ENCODE measurements at regions not wholly inside any gene's neighbourhood (a gene's known extent, or its start where the extent isn't known, plus 50 kb on each side); places are given as distances from the start of the nearest gene placed in this dataset.
A peak's percentile ranks its signal among the peaks of the same experiment; 100 is the strongest.

DNA sequence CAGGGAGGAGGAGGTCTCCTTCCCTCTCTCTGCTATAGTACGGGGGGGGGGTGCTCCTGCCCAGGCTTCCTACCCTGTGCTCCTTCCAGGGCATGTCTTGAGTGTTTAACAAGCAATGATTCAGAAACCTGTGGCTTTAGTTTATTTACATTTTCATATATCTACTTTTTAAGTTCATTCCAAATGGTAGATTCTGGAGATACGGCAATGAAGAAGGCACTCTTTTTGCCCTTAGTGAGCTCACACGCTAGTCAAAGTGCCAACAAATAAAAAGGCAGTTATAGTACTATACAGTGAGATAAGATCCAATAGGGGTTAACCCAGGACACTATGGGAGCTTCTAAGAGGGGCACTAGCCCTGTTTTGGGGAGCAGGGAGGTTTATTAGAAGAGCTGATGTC is 169.3 kb upstream of the CACNA1E start:
- Mint-ChIP-seq H3K36me3 (ENCODE audit: low read depth) (no peaks in the 10 kb centered on the region), H3K4me1 (peaks cover 12% of the 10 kb centered on the region), H3K27me3 (ENCODE audit: insufficient read depth) (peaks cover 81% of the 10 kb centered on the region), H3K9me3 (no peaks in the 10 kb centered on the region), H3K4me3 (no peak overlapping the region), H3K27ac (no peak overlapping the region)
- H3K27ac ChIP-seq (ENCODE audit: low read depth, low read length): no peak overlapping the region
- H3K4me1 ChIP-seq (ENCODE audit: control insufficient read depth, insufficient read depth, low read length): no peaks in the 10 kb centered on the region
- 68 to 100% methylated on average over 1 to 3 of the region's 3 CpGs for WGBS, 2 experiments (ENCODE audit: insufficient coverage in 1 of 2, insufficient read length in 1 of 2)
- no peak overlapping the region for H3K9ac ChIP-seq (ENCODE audit: extremely low read depth, low read length, poor library complexity, severe bottlenecking)
- peaks cover 81% of the 10 kb centered on the region for H3K27me3 ChIP-seq (ENCODE audit: control insufficient read depth, insufficient read depth, low read length, poor library complexity, severe bottlenecking)
- no peaks in the 10 kb centered on the region for H3K9me3 ChIP-seq (ENCODE audit: control insufficient read depth, low read length)
- no peak for DNase-seq
- TF ChIP-seq, protein P1, sequence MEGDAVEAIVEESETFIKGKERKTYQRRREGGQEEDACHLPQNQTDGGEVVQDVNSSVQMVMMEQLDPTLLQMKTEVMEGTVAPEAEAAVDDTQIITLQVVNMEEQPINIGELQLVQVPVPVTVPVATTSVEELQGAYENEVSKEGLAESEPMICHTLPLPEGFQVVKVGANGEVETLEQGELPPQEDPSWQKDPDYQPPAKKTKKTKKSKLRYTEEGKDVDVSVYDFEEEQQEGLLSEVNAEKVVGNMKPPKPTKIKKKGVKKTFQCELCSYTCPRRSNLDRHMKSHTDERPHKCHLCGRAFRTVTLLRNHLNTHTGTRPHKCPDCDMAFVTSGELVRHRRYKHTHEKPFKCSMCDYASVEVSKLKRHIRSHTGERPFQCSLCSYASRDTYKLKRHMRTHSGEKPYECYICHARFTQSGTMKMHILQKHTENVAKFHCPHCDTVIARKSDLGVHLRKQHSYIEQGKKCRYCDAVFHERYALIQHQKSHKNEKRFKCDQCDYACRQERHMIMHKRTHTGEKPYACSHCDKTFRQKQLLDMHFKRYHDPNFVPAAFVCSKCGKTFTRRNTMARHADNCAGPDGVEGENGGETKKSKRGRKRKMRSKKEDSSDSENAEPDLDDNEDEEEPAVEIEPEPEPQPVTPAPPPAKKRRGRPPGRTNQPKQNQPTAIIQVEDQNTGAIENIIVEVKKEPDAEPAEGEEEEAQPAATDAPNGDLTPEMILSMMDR (conservative IDR thresholded peaks at IDR 0.05): no peak
- no peak overlapping the region for H3K4me3 ChIP-seq (ENCODE audit: low read length)
- no peaks in the 10 kb centered on the region for H3K36me3 ChIP-seq (ENCODE audit: control insufficient read depth, insufficient read depth, low read length)

DNA sequence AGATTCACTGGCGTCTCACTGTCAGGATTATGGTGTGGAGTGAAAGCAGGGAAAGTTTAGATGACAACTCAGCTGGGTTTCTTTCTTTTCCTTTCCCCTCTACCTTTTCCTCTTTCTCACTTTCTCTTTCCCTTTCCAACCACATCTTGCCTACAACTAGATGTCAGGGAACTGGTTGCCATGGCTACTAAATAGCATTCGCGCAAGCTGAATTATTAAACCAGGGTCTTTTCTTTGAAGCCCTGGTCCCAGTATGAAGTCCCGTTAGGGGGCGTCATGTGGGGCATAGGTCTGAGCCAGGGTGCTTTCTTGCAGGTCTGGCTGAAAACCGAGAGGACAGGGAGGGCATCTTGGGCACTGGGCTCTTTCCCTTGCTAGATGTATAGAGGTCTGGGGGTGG is 168.4 kb upstream of the CACNA1E start:
- H3K4me1 Mint-ChIP-seq: peaks cover 13% of the 10 kb centered on the region
- no peak overlapping the region for H3K4me3 Mint-ChIP-seq
- WGBS, 2 experiments (ENCODE audit: insufficient coverage in 1 of 2, insufficient read length in 1 of 2): 25 to 58% methylated on average over 4 to 6 of the region's 6 CpGs
- TF ChIP-seq, protein P1 (conservative IDR thresholded peaks at IDR 0.05): no peak
- H3K27ac Mint-ChIP-seq: no peak overlapping the region
- Histone ChIP-seq H3K4me1 (ENCODE audit: control insufficient read depth, insufficient read depth, low read length) (no peaks in the 10 kb centered on the region), H3K27ac (ENCODE audit: low read depth, low read length) (no peak overlapping the region), H3K36me3 (ENCODE audit: control insufficient read depth, insufficient read depth, low read length) (no peaks in the 10 kb centered on the region), H3K4me3 (ENCODE audit: low read length) (no peak overlapping the region), H3K27me3 (ENCODE audit: control insufficient read depth, insufficient read depth, low read length, poor library complexity, severe bottlenecking) (peaks cover 91% of the 10 kb centered on the region), H3K9ac (ENCODE audit: extremely low read depth, low read length, poor library complexity, severe bottlenecking) (no peak overlapping the region), H3K9me3 (ENCODE audit: control insufficient read depth, low read length) (no peaks in the 10 kb centered on the region)
- peaks cover 86% of the 10 kb centered on the region for H3K27me3 Mint-ChIP-seq (ENCODE audit: insufficient read depth)
- H3K36me3 Mint-ChIP-seq (ENCODE audit: low read depth): no peaks in the 10 kb centered on the region
- peak; percentile 56 for DNase-seq
- no peaks in the 10 kb centered on the region for H3K9me3 Mint-ChIP-seq

DNA sequence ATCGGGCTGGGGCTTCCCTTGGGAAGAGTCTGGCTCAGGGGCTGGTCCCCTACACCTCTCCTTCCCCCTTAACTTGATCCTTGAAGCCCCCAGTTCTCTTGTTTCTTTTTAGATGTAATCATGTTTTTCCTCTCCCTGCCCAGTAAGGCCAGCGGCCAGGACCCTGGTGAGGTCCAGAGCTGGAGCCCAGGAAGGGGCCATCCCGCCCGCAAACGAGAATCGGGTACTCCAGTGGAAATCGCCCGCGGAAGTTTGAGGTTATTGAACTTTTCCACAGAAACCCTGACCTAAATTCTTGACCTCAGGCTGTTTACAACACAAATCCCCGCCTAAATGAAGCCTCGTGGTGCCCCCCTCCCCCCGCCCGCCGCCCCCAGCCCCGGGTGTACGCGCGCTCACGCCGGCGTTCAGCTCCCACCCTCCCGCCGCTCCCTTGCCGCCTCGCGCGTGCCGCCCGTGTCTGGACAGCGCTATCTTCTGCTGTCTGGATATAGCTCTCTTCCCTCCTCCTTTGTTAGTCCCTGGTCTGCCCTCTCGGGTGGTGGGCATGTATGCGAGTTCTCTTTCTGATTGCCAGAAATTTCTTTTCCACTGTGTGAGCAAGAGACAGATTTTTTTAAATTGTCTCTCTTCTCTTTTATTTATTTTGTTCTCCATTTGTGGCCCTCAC is 165.9 kb upstream of the CACNA1E start:
- peaks cover 13% of the 10 kb centered on the region for H3K4me1 Mint-ChIP-seq
- H3K36me3 Mint-ChIP-seq (ENCODE audit: low read depth): no peaks in the 10 kb centered on the region
- Histone ChIP-seq H3K36me3 (ENCODE audit: control insufficient read depth, insufficient read depth, low read length) (no peaks in the 10 kb centered on the region), H3K4me1 (ENCODE audit: control insufficient read depth, insufficient read depth, low read length) (no peaks in the 10 kb centered on the region), H3K9ac (ENCODE audit: extremely low read depth, low read length, poor library complexity, severe bottlenecking) (no peak overlapping the region), H3K27ac (ENCODE audit: low read depth, low read length) (no peak overlapping the region), H3K27me3 (ENCODE audit: control insufficient read depth, insufficient read depth, low read length, poor library complexity, severe bottlenecking) (peaks cover 97% of the 10 kb centered on the region), H3K4me3 (ENCODE audit: low read length) (peak overlapping the region; percentile 79), H3K9me3 (ENCODE audit: control insufficient read depth, low read length) (no peaks in the 10 kb centered on the region)
- no peaks in the 10 kb centered on the region for H3K9me3 Mint-ChIP-seq
- 4 to 9% methylated on average over 17 to 32 of the region's 32 CpGs for WGBS, 2 experiments (ENCODE audit: insufficient coverage in 1 of 2, insufficient read length in 1 of 2)
- TF ChIP-seq, protein P1 (conservative IDR thresholded peaks at IDR 0.05): no peak
- H3K4me3 Mint-ChIP-seq: peak overlapping the region; percentile 54
- H3K27me3 Mint-ChIP-seq (ENCODE audit: insufficient read depth): peaks cover 95% of the 10 kb centered on the region
- DNase-seq: peak; percentile 52
- no peak overlapping the region for H3K27ac Mint-ChIP-seq

Data from endodermal cell (in vitro differentiated cells).